Anterior cingulate cortex (tissue), 58 donors: ENCODE measurements at regions not wholly inside any gene's neighbourhood (a gene's known extent, or its start where the extent isn't known, plus 50 kb on each side); places are given as distances from the start of the nearest gene placed in this dataset.
A peak's percentile ranks its signal among the peaks of the same experiment; 100 is the strongest.
"Not testable (repeated sequence)": the region's sequence is repeated elsewhere in the genome, so short reads cannot be mapped to it uniquely, and the experiment has no call there.

ENCODE experiments used
- DNase-seq, 58 donors: peaks; one replicate each; lab custom pipeline; 2025; lab: John Stamatoyannopoulos, UW

DNA sequence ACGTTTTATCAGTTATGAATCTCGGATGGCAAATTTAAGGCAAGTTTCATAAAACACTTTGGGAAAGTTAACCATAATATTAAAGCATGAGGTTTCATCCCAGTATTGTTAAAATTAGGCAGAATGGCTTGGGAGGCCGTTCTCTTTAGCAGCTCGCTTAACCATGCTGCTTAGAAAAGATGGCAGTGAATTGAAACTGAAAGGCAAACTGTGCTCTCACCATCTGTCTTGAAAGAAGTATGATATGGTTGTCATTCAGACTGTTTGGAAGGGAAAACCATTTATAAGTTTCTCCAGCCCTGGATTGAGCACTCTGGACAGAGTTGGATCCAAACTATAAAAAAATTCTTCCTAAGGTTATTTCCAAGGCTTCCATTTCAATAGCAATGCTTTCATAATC is 332.3 kb upstream of the SUCLG2 start:
- DNase-seq = peak in 1 of 58 donors; percentile 30

GRCh38 chr3:67983166-67983565 is 328.8 kb upstream of the SUCLG2 start:
- peak in 1 of 58 donors; percentile 11 for DNase-seq

GRCh38 chr3:67981077-67981476 is 326.7 kb upstream of the SUCLG2 start:
- DNase-seq = no peak

DNA sequence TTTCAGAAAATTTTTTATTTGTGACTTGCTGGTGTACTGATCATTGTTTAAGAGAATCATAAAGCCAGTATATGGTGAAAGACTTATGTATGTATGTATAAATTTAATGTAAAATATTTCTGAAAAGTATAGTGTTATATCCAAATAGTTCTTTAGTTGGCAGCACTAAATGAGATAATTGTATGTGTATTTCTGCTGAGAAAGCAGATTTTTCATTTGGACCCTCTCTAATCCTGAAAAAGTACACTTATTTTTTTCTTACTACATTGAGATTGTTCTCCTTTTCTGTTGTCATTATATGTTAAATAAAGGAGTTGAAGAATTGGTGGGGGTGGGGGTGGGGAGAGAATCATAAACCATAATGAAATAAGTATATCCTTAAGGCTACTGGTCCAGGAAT is 324.9 kb upstream of the SUCLG2 start:
- no peak for DNase-seq

- no peak for DNase-seq
Measured at GRCh38 chr3:67977762-67978161, 323.4 kb upstream of the SUCLG2 start.

GRCh38 chr3:67976663-67977062 is 322.3 kb upstream of the SUCLG2 start:
- DNase-seq = no peak

DNA sequence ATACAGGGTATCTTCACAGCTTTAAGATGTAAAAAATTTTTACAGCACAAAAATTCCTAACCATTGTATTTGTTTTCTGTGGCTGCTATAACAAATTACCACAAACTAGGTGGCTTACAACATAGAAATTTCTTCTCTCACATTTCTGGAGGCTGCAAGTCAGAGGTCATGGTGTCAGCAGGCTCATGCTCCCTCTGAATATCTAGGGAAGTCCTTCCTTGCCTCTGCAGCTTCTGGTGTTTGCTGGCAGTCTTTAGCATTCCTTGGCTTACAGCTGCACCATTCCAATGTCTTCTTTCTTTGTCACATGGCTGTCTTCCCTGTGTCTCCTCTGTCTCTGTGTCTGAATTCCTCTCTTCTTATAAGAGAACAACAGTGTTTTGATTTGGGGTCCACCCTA is 310.2 kb upstream of the SUCLG2 start:
- no peak for DNase-seq

DNA sequence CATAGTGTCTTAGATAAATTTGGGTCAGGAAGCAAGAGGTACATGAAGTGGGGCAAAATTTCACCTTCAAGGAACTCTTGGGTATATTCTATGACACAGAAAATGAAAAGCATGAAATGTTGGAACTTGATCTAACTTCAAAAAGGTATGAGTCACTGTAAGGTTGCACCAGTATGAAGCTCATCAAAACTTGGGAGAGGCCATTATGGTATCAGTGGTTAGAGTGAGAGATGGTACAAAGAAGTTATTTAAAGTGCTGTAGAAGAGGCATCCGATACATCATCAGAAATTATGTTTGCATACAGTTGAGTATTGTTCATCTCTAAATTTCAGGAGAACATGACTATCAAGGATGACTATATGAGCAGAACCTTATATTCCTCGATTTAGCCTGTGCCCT is 302.9 kb upstream of the SUCLG2 start:
- no peak for DNase-seq

- DNase-seq = no peak
Measured at GRCh38 chr3:67947808-67948508, 293.5 kb upstream of the SUCLG2 start.

DNA sequence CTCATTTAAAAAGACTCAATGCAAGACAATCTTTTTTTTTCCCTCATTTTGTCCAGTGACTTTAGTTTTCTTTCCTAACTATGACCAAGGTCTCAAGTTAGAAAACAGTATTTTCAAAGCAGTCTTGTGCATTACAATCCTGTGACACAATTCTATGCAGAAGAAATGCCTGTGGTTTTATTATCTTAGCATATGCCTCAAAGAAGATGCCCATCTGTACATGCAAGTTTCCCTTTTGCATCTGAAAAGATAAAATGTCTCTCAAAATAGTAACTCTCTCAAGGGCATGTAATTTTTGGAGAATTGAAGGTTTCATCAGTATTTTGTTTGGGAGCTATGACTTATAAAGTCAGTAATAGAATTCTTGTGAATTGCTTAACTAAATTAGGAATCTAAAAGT is 292.0 kb upstream of the SUCLG2 start:
- DNase-seq = no peak

GRCh38 chr3:67943546-67943945 is 289.1 kb upstream of the SUCLG2 start:
- no peak for DNase-seq

DNA sequence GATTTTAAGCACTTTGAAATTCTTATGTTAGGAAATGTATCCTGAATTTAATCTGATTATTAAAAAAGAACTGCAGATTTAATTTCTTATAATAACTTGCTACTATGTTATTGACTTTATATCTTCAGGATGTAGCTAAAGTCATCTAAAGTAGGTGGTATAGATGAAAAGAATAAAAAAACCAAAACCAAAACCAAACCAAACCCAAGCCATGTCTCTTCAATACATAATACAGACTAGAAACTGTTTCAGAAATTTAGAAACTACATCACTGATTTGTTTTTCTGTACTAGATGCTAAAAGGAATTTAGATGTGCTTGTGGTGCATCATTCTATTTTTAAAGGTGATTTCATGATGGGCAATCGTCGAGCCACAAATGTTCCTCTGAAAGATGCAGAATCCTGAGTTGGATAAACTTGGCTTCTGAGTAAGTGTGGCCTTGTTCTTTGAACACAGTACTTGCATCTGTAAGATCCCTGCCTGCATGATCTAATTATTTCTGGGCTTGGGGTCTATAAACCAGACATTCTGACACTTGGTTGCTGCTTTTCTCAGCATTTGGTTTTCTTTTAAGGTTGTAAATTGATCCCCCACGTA is 287.1 kb upstream of the SUCLG2 start:
- DNase-seq = peak in 1 of 58 donors; percentile 8

- no peak for DNase-seq
Measured at GRCh38 chr3:67940210-67940952, 286.0 kb upstream of the SUCLG2 start.

DNA sequence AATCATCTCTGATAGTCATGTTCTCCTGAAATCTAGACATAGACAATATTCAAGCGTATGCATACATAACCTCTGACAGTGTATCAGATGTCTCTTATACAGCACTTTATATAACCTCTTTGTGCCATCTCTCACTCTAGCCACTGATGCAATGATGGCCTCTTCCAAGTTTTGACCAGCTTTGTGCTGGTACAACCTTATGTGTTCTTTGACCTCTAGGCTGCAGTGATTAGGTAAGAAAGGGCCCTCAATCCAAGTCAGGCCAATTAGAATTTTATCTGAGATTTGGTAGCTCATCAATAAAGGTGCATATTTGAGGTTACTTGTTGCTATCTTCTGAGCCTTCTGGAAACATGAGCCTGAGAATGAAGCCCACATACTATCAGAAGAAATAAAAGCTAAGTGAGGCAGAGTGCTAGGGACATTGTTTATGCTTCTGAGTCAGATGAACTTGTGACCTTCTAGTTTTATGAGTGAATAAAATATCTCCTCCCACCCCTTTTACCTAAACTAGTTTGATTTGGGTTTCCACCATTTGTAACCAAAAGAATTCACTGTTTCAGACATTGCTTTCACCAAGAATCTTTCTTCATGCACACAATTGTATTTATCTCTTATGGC is 283.2 kb upstream of the SUCLG2 start:
- DNase-seq = no peak

- DNase-seq = not testable (repeated sequence)
Measured at GRCh38 chr3:67930394-67930793, 276.0 kb upstream of the SUCLG2 start.

GRCh38 chr3:67923796-67924195 is 269.4 kb upstream of the SUCLG2 start:
- DNase-seq = no peak

DNA sequence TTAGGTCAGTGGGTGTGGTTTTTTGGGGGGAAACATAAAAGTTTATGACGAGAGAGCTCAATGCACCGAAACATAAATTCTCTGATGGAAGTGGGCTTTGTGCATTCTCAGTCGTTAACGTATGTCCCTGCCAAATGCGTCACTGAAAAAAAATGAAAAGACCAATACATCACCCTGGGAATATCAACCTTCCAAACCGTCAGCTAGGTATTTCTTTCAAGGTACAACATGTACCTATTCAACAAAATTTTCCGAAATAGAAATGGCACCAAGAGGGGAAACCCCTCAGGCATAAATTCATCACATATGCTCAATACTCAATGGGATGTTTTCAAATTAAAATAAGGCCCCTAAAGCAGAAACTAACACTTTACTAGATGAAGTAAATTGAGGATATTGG is 266.6 kb upstream of the SUCLG2 start:
- no peak for DNase-seq

DNA sequence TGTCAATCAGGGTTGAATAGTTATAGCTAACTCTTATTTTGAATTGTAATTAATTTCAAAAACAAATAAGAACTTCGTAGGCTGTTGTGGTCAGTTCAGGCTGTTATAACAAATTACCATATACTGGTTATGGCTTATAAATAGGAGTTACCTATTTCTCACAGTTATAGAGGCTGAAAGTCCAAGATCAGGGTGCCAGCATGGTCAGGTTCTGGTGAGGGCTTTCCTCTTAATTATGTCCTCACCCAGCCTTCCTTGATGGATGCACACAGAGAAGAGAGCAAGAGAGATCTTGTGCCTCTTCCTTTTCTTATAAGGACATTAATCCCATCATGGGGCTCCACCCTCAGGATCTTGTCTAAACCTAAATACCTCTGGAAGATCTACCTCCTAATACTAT is 265.9 kb upstream of the SUCLG2 start:
- no peak for DNase-seq

DNA sequence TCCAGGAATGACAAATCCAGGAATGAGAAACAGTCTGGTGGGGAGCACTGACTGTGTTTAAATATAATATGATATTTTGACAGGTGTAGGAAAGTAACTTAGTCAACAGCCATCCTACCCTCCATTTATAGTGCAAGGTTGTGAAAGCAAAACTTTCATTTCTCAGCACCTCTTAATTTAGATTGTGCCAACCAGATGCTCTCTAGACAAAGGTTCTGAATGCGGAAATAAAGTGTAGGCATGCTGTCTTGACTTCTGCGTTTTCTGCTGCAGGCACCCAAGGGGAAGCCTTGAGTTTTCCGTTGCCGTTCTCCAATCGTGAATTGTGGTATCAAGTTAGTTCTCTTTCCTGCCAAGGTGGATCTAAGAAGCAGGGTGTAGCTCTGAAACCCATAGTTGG is 261.9 kb upstream of the SUCLG2 start:
- peak in 1 of 58 donors; percentile 4 for DNase-seq

DNA sequence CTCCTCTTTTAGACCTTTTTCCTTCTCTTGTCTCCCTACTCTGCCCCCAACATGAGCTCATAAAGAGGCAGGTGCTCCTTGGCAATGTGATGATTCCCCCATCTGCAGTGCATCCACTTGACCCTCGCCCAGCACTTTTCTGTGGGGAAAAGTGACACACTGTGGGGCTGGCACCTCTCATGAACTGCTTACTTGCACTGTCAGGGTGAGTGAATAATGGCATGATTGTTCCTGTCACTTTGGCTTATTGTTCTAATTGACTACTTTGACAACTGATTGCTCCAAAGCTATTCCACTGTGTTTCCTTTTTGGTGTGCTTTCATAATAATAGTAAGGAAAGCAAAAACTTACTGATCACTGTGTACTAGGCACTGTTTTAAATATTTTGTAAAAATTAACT is 253.3 kb upstream of the SUCLG2 start:
- DNase-seq = no peak

DNA sequence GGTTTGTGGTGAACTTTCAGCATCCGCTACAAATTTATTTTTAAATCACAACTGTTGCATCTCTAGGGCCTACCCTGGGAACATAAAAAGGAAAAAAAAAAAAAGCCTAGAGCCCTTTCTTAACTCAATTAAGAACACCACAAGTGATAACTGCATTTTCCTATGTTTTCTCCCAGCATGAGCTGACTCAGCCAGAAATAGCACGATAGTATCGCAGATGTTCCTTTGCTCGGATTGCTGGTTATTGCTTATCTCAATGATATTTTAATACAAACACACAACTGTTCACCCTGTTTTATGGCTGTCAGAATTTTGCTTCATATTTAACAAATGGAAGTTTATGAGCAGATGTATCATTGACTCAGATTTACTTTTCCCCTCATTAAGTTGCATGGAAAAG is 251.8 kb upstream of the SUCLG2 start:
- DNase-seq = no peak
